CD4-positive, alpha-beta T cell treated with Interleukin-10 for 1 hour (primary cell): ENCODE measurements at regions not wholly inside any gene's neighbourhood (a gene's known extent, or its start where the extent isn't known, plus 50 kb on each side); places are given as distances from the start of the nearest gene placed in this dataset.

Experiments
- DNase-seq: peaks from one replicate; pipeline ENCODE4 v3.0.0-alpha.2; 2020

- no peak for DNase-seq
Observed at GRCh38 chr2:155223781-155224406, 525.4 kb downstream of the KCNJ3 start.

GRCh38 chr2:155218945-155219344 lies 520.5 kb downstream of the KCNJ3 start:
- no peak for DNase-seq

- no peak for DNase-seq
Observed at GRCh38 chr2:155218292-155218924, 519.9 kb downstream of the KCNJ3 start.

- DNase-seq: no peak
Observed at GRCh38 chr2:155215037-155215707, 516.7 kb downstream of the KCNJ3 start.

GRCh38 chr2:155209696-155210450 lies 511.4 kb downstream of the KCNJ3 start:
- no peak for DNase-seq

GRCh38 chr2:155203178-155203577 lies 504.7 kb downstream of the KCNJ3 start:
- DNase-seq: no peak

GRCh38 chr2:155200753-155201152 lies 502.3 kb downstream of the KCNJ3 start:
- DNase-seq: no peak

- DNase-seq: no peak
Observed at GRCh38 chr2:155190342-155190741, 491.8 kb downstream of the KCNJ3 start.

- DNase-seq: no peak
Observed at GRCh38 chr2:155178921-155179320, 480.4 kb downstream of the KCNJ3 start.

- DNase-seq: no peak
Observed at GRCh38 chr2:155176345-155176744, 477.9 kb downstream of the KCNJ3 start.

- no peak for DNase-seq
Observed at GRCh38 chr2:155169317-155169716, 470.8 kb downstream of the KCNJ3 start.

GRCh38 chr2:155162494-155162893 lies 464.0 kb downstream of the KCNJ3 start:
- DNase-seq: no peak

- DNase-seq: no peak
Observed at GRCh38 chr2:155161314-155161713, 462.8 kb downstream of the KCNJ3 start.

GRCh38 chr2:155157711-155158110 lies 459.2 kb downstream of the KCNJ3 start:
- DNase-seq: no peak

- no peak for DNase-seq
Observed at GRCh38 chr2:155157065-155157464, 458.6 kb downstream of the KCNJ3 start.

GRCh38 chr2:155151945-155152344 lies 453.4 kb downstream of the KCNJ3 start:
- no peak for DNase-seq

GRCh38 chr2:155151472-155151871 lies 453.0 kb downstream of the KCNJ3 start:
- no peak for DNase-seq

- DNase-seq: no peak
Observed at GRCh38 chr2:155145758-155146229, 447.3 kb downstream of the KCNJ3 start.

- DNase-seq: no peak
Observed at GRCh38 chr2:155141418-155141817, 442.9 kb downstream of the KCNJ3 start.

- DNase-seq: no peak
Observed at GRCh38 chr2:155125585-155126230, 427.2 kb downstream of the KCNJ3 start.

GRCh38 chr2:155115846-155116245 lies 417.4 kb downstream of the KCNJ3 start:
- no peak for DNase-seq

GRCh38 chr2:155111070-155111469 lies 412.6 kb downstream of the KCNJ3 start:
- no peak for DNase-seq

- no peak for DNase-seq
Observed at GRCh38 chr2:155109527-155109926, 411.0 kb downstream of the KCNJ3 start.
